ENCODE measurements at regions not wholly inside any gene's neighbourhood (a gene's known extent, or its start where the extent isn't known, plus 50 kb on each side); places are given as distances from the start of the nearest gene placed in this dataset.

DNA sequence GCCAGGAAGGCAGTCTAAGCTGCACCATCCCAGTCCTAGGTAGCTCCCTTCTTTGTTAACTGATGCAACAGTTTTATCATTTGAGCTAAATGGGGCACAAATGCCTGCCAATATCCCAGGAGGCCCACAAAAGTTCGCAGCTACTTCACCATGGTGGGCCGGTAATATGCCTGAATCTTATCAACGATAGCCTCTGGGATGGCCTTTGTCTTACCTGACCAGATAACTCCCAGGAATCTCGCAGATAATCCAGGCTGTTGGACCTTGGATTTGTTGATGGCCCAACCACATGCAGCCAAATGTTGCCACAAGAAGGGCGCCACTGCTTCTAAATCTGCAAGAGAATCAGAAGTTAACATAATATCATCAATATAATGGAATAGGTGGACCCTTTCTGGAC lies 83.8 kb upstream of the ATP10B start:
- TF ChIP-seq POLR2AphosphoS5 (IDR thresholded peaks at IDR 0.05; ENCODE audit: low read depth, low read length) (no peak), FOXJ3 (CRISPR knock-in tag; IDR thresholded peaks at IDR 0.05) (no peak), CTCF (IDR thresholded peaks at IDR 0.05) (no peak), RXRA (IDR thresholded peaks at IDR 0.05; ENCODE audit: borderline replicate concordance, low read depth) (no peak), NRF1 (IDR thresholded peaks at IDR 0.05; ENCODE audit: low read depth, low read length) (no peak), ZBTB33 (IDR thresholded peaks at IDR 0.05; ENCODE audit: borderline replicate concordance, low read depth) (no peak), FOXM1 (IDR thresholded peaks at IDR 0.05; ENCODE audit: low read depth) (no peak), YY1 (IDR thresholded peaks at IDR 0.05; ENCODE audit: low read depth) (no peak), MEF2A (IDR thresholded peaks at IDR 0.05; ENCODE audit: borderline replicate concordance, low read depth) (no peak), MXI1 (IDR thresholded peaks at IDR 0.05; ENCODE audit: low read depth, low read length) (no peak)
- TF ChIP-seq, protein P1, sequence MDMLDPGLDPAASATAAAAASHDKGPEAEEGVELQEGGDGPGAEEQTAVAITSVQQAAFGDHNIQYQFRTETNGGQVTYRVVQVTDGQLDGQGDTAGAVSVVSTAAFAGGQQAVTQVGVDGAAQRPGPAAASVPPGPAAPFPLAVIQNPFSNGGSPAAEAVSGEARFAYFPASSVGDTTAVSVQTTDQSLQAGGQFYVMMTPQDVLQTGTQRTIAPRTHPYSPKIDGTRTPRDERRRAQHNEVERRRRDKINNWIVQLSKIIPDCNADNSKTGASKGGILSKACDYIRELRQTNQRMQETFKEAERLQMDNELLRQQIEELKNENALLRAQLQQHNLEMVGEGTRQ (IDR thresholded peaks at IDR 0.05; ENCODE audit: borderline replicate concordance, low read depth, low read length), result no peak
- TF ChIP-seq, protein P2, sequence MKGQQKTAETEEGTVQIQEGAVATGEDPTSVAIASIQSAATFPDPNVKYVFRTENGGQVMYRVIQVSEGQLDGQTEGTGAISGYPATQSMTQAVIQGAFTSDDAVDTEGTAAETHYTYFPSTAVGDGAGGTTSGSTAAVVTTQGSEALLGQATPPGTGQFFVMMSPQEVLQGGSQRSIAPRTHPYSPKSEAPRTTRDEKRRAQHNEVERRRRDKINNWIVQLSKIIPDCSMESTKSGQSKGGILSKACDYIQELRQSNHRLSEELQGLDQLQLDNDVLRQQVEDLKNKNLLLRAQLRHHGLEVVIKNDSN (IDR thresholded peaks at IDR 0.05; ENCODE audit: borderline replicate concordance, low read depth), result no peak
- TF ChIP-seq, protein P3, sequence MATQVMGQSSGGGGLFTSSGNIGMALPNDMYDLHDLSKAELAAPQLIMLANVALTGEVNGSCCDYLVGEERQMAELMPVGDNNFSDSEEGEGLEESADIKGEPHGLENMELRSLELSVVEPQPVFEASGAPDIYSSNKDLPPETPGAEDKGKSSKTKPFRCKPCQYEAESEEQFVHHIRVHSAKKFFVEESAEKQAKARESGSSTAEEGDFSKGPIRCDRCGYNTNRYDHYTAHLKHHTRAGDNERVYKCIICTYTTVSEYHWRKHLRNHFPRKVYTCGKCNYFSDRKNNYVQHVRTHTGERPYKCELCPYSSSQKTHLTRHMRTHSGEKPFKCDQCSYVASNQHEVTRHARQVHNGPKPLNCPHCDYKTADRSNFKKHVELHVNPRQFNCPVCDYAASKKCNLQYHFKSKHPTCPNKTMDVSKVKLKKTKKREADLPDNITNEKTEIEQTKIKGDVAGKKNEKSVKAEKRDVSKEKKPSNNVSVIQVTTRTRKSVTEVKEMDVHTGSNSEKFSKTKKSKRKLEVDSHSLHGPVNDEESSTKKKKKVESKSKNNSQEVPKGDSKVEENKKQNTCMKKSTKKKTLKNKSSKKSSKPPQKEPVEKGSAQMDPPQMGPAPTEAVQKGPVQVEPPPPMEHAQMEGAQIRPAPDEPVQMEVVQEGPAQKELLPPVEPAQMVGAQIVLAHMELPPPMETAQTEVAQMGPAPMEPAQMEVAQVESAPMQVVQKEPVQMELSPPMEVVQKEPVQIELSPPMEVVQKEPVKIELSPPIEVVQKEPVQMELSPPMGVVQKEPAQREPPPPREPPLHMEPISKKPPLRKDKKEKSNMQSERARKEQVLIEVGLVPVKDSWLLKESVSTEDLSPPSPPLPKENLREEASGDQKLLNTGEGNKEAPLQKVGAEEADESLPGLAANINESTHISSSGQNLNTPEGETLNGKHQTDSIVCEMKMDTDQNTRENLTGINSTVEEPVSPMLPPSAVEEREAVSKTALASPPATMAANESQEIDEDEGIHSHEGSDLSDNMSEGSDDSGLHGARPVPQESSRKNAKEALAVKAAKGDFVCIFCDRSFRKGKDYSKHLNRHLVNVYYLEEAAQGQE (IDR thresholded peaks at IDR 0.05; ENCODE audit: low read depth, low read length), result no peak
- Histone ChIP-seq H3K4me3 (ENCODE audit: low read depth in 2 of 2, low read length in 1 of 2) (no peak overlapping the region), H3K9me3 (no peaks in the 10 kb centered on the region), H3K9me2 (no peaks in the 10 kb centered on the region), H3K27ac (ENCODE audit: low read depth in 2 of 2, low read length in 1 of 2) (no peak overlapping the region), H3K9ac (no peak overlapping the region), H3F3A (replicated peaks; ENCODE audit: insufficient read depth) (no peaks in the 10 kb centered on the region), H3K36me3 (replicated peaks in 1 of 2; ENCODE audit: control insufficient read depth in 1 of 2, insufficient read depth in 2 of 2, low read length in 1 of 2) (no peaks in the 10 kb centered on the region), H4K20me1 (ENCODE audit: insufficient read depth) (no peaks in the 10 kb centered on the region), H3K27me3 (ENCODE audit: insufficient read depth) (no peaks in the 10 kb centered on the region), H3K4me2 (no peak overlapping the region), H3K79me2 (ENCODE audit: insufficient read depth) (no peaks in the 10 kb centered on the region), H3K4me1 (ENCODE audit: control insufficient read depth in 1 of 2, insufficient read depth in 2 of 2, low read depth in 1 of 2, low read length in 1 of 2) (no peaks in the 10 kb centered on the region), H2AFZ (ENCODE audit: low read depth) (no peak overlapping the region)
- POLR2A ChIA-PET, result no interaction called here
- CTCF ChIA-PET, result no interaction called here
- 5% methylated on average over 5 of the region's 5 CpGs for WGBS (ENCODE audit: low lambda C conversion rate)
- no peak for DNase-seq

Data from SK-N-SH (cell line).